B cell (primary cell): ENCODE measurements at regions not wholly inside any gene's neighbourhood (a gene's known extent, or its start where the extent isn't known, plus 50 kb on each side); places are given as distances from the start of the nearest gene placed in this dataset.

Experiments used
- CTCF ChIP-seq: fragments of 200-600 bp; IDR thresholded peaks from one replicate; pipeline ENCODE4 v1.8.0; 2022; ENCODE audit warnings: antibody characterized with exemption, mild to moderate bottlenecking
- EZH2 ChIP-seq: IDR thresholded peaks from 2 replicates; pipeline ENCODE4 v1.6.1; 2012; ENCODE audit warnings: borderline replicate concordance, low read depth, mild to moderate bottlenecking, moderate library complexity, low read length; ENCODE audit not compliant: insufficient read depth, poor library complexity, severe bottlenecking

GRCh38 chr11:22037505-22037904 is 155.4 kb upstream of the ANO5 start:
- TF ChIP-seq CTCF = no peak
- TF ChIP-seq EZH2 = no peak
